ENCODE measurements at regions not wholly inside any gene's neighbourhood (a gene's known extent, or its start where the extent isn't known, plus 50 kb on each side); places are given as distances from the start of the nearest gene placed in this dataset.

DNA sequence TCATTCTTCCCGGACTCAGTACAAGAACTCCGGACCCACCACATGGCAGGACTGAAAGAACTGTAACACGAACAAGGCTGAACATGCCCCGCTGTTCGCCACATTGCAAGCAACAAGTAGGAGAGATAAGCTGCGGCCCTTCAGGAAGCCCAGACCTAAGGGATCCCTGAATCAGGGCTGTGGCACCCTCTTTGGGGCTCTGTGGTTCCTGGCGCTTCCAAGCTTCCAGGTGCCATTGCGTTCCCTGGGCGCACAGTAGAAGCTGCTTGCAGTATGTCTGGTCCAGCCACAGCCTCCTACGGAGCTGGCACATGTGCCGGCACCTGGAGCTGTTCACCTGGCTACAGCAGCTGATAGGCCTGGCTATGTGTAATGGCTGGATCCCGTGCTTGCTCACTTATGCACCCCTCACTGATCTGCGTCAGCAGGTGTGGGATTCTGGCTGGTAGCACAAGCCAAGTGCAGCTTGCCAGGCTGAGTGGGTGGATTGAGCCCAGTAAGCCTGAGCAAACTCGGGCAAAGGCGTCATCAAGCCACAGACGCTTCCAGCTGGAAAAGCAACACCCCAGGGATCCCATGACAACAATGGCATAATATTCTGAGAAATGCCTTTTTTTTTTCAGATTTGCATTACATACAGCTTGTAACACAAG is 748.6 kb upstream of the GBE1 start:
- H3K4me3 ChIP-seq (ENCODE audit: low read length in 2 of 2) = no peak overlapping the region
- H3K9me3 ChIP-seq (ENCODE audit: control insufficient read depth in 2 of 2, insufficient read depth in 1 of 2, low read length in 1 of 2) = peaks cover 0 to 28% of the 10 kb centered on the region in 2 donors
- H3K27me3 ChIP-seq (ENCODE audit: control insufficient read depth in 2 of 2, insufficient read depth in 1 of 2, low read length in 1 of 2) = no peaks in the 10 kb centered on the region
- no peaks in the 10 kb centered on the region for H3K36me3 ChIP-seq (ENCODE audit: control insufficient read depth in 2 of 2, insufficient read depth in 2 of 2, low read length in 1 of 2)
- DNase-seq (ENCODE audit: low read depth in 6 of 9, low spot score in 9 of 9) = no peak
- no peaks in the 10 kb centered on the region for H3K4me1 ChIP-seq (ENCODE audit: control insufficient read depth in 2 of 2, insufficient read depth in 2 of 2, low read length in 2 of 2)
- 95% methylated on average over 16 of the region's 16 CpGs for WGBS
- peak overlapping the region in 1 of 2 donors; percentile 69 for H3K27ac ChIP-seq (ENCODE audit: low read depth in 1 of 2, low read length in 1 of 2)

DNA sequence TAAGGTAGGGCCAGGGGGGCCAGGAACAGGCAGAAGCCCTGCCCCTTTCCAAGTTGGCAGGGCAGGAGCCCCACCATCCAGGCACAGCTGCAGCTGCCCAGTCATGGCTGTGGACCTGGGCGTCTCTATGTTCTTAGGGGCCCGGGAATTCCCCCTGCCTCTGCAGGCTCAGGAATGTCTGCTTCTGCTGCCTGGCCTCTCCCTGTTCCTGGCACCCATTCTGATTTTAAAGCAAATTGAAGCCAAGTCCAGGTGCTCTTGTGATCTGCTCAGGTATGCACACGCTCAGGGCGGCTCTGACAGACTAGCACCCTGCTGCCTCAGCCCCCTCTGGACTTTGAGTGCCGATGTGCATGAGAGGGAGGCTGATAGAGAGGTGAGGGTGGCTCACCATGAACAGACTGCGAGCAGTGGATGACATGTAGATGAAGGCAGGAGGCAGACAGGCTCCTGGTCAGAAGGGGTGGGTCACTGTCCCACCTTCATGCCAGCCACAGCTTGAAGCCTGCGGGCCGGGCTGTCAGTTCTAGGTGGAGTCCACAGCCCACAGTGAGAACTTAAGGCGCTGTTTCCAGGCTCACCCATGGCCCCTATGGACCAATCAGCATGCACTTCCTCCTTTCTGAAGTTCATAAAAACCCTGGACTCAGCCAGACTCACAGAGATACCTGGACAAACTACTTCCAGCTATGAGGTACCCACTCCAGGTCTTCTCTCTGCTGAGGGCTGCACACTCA is 747.8 kb upstream of the GBE1 start:
- Histone ChIP-seq H3K4me3 (ENCODE audit: low read length in 2 of 2) (no peak overlapping the region), H3K9me3 (ENCODE audit: control insufficient read depth in 2 of 2, insufficient read depth in 1 of 2, low read length in 1 of 2) (peaks cover 0 to 30% of the 10 kb centered on the region in 2 donors), H3K27me3 (ENCODE audit: control insufficient read depth in 2 of 2, insufficient read depth in 1 of 2, low read length in 1 of 2) (no peaks in the 10 kb centered on the region), H3K36me3 (ENCODE audit: control insufficient read depth in 2 of 2, insufficient read depth in 2 of 2, low read length in 1 of 2) (no peaks in the 10 kb centered on the region), H3K4me1 (ENCODE audit: control insufficient read depth in 2 of 2, insufficient read depth in 2 of 2, low read length in 2 of 2) (no peaks in the 10 kb centered on the region), H3K27ac (ENCODE audit: low read depth in 1 of 2, low read length in 1 of 2) (peak overlapping the region in 1 of 2 donors; percentile 69)
- WGBS = 92% methylated on average over 9 of the region's 9 CpGs
- DNase-seq (ENCODE audit: low read depth in 6 of 9, low spot score in 9 of 9) = no peak

GRCh38 chr3:82506204-82506603 is 744.8 kb upstream of the GBE1 start:
- no peak overlapping the region for H3K27ac ChIP-seq (ENCODE audit: low read depth in 1 of 2, low read length in 1 of 2)
- H3K4me1 ChIP-seq (ENCODE audit: control insufficient read depth in 2 of 2, insufficient read depth in 2 of 2, low read length in 2 of 2) = no peaks in the 10 kb centered on the region
- H3K36me3 ChIP-seq (ENCODE audit: control insufficient read depth in 2 of 2, insufficient read depth in 2 of 2, low read length in 1 of 2) = no peaks in the 10 kb centered on the region
- H3K9me3 ChIP-seq (ENCODE audit: control insufficient read depth in 2 of 2, insufficient read depth in 1 of 2, low read length in 1 of 2) = peaks cover 0 to 30% of the 10 kb centered on the region in 2 donors
- no peaks in the 10 kb centered on the region for H3K27me3 ChIP-seq (ENCODE audit: control insufficient read depth in 2 of 2, insufficient read depth in 1 of 2, low read length in 1 of 2)
- DNase-seq (ENCODE audit: low read depth in 6 of 9, low spot score in 9 of 9) = no peak
- H3K4me3 ChIP-seq (ENCODE audit: low read length in 2 of 2) = no peak overlapping the region
- 97% methylated on average over 6 of the region's 6 CpGs for WGBS

DNA sequence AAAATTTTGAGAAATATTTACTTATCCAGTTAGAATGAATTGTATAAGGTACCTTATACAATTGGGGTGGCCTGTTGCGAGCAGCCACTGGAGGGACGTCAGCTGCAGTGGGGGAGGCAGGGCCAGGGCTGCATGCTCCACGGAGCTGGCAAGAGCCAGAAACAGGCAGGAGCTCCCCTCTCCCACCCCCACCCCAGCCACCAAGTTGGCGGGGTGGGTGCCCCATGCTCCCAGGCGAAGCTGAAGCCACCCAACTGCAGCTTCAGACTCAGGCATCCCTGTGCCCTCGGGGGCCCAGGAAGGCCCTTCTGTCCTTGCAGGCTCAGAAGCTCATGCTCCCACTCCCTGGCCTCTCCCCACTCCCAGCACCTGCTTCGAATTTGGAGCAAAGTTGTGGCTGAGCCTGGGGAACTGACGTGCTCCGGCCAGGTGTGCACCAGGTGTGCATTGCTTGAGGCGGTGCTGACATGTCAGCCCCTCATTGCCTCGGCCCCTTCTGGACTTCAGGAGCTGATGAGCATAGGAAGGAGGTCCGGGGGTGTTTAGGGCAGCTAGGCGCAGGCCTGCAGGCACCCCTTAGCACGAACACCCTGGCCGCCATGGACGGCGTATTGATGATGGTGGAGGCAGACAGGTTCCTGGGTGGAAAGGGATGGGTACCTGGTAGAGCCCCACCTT is 743.8 kb upstream of the GBE1 start:
- H3K9me3 ChIP-seq (ENCODE audit: control insufficient read depth in 2 of 2, insufficient read depth in 1 of 2, low read length in 1 of 2) = peaks cover 0 to 28% of the 10 kb centered on the region in 2 donors
- H3K4me3 ChIP-seq (ENCODE audit: low read length in 2 of 2) = no peak overlapping the region
- no peaks in the 10 kb centered on the region for H3K27me3 ChIP-seq (ENCODE audit: control insufficient read depth in 2 of 2, insufficient read depth in 1 of 2, low read length in 1 of 2)
- 93% methylated on average over 17 of the region's 17 CpGs for WGBS
- DNase-seq (ENCODE audit: low read depth in 6 of 9, low spot score in 9 of 9) = no peak
- H3K36me3 ChIP-seq (ENCODE audit: control insufficient read depth in 2 of 2, insufficient read depth in 2 of 2, low read length in 1 of 2) = no peaks in the 10 kb centered on the region
- H3K4me1 ChIP-seq (ENCODE audit: control insufficient read depth in 2 of 2, insufficient read depth in 2 of 2, low read length in 2 of 2) = no peaks in the 10 kb centered on the region
- no peak overlapping the region for H3K27ac ChIP-seq (ENCODE audit: low read depth in 1 of 2, low read length in 1 of 2)

GRCh38 chr3:82498186-82498585 is 736.7 kb upstream of the GBE1 start:
- Histone ChIP-seq H3K4me1 (ENCODE audit: control insufficient read depth in 2 of 2, insufficient read depth in 2 of 2, low read length in 2 of 2) (no peaks in the 10 kb centered on the region), H3K27ac (ENCODE audit: low read depth in 1 of 2, low read length in 1 of 2) (no peak overlapping the region), H3K27me3 (ENCODE audit: control insufficient read depth in 2 of 2, insufficient read depth in 1 of 2, low read length in 1 of 2) (no peaks in the 10 kb centered on the region), H3K4me3 (ENCODE audit: low read length in 2 of 2) (no peak overlapping the region), H3K9me3 (ENCODE audit: control insufficient read depth in 2 of 2, insufficient read depth in 1 of 2, low read length in 1 of 2) (no peaks in the 10 kb centered on the region), H3K36me3 (ENCODE audit: control insufficient read depth in 2 of 2, insufficient read depth in 2 of 2, low read length in 1 of 2) (no peaks in the 10 kb centered on the region)
- no peak for DNase-seq (ENCODE audit: low read depth in 6 of 9, low spot score in 9 of 9)
- 90% methylated on average over 11 of the region's 11 CpGs for WGBS

DNA sequence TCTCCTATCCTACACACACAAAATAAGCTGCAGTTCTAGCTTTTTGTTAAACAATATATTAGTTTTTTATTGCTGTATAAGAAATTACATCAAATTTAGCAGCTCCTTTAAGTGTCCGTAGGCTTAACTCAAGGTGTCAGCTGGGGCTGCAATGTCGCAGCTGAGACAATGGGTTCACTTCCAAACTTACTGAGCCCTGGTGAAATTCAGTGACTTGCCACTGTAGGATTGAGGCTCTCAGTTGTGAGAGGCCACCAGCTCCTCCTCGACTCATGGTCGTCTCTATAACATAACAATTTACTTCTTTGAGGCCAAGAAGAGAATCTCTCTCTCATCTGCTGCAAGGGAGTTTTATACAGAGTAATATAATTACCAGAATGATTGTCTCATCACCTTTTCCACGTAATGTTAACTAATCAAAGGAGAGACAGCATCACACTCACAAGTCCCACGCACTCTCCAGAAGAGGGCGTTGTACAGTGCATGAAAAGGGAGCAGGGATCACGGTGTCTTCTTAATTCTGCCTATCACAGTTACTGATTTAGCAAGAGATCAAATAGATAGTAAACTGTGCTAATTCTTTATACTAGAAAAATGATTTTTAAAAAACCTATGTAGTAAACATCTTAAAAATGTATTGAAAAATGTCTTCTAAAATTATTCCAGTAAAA is 735.6 kb upstream of the GBE1 start:
- no peaks in the 10 kb centered on the region for H3K36me3 ChIP-seq (ENCODE audit: control insufficient read depth in 2 of 2, insufficient read depth in 2 of 2, low read length in 1 of 2)
- WGBS = 62% methylated on average over 8 of the region's 8 CpGs
- DNase-seq (ENCODE audit: low read depth in 6 of 9, low spot score in 9 of 9) = no peak
- H3K27ac ChIP-seq (ENCODE audit: low read depth in 1 of 2, low read length in 1 of 2) = no peak overlapping the region
- H3K4me1 ChIP-seq (ENCODE audit: control insufficient read depth in 2 of 2, insufficient read depth in 2 of 2, low read length in 2 of 2) = no peaks in the 10 kb centered on the region
- H3K9me3 ChIP-seq (ENCODE audit: control insufficient read depth in 2 of 2, insufficient read depth in 1 of 2, low read length in 1 of 2) = no peaks in the 10 kb centered on the region
- no peak overlapping the region for H3K4me3 ChIP-seq (ENCODE audit: low read length in 2 of 2)
- H3K27me3 ChIP-seq (ENCODE audit: control insufficient read depth in 2 of 2, insufficient read depth in 1 of 2, low read length in 1 of 2) = no peaks in the 10 kb centered on the region

- no peaks in the 10 kb centered on the region for H3K27me3 ChIP-seq (ENCODE audit: control insufficient read depth in 2 of 2, insufficient read depth in 1 of 2, low read length in 1 of 2)
- no peak for DNase-seq (ENCODE audit: low read depth in 6 of 9, low spot score in 9 of 9)
- 84% methylated on average over 2 of the region's 2 CpGs for WGBS
- no peak overlapping the region for H3K27ac ChIP-seq (ENCODE audit: low read depth in 1 of 2, low read length in 1 of 2)
- H3K4me3 ChIP-seq (ENCODE audit: low read length in 2 of 2) = no peak overlapping the region
- no peaks in the 10 kb centered on the region for H3K36me3 ChIP-seq (ENCODE audit: control insufficient read depth in 2 of 2, insufficient read depth in 2 of 2, low read length in 1 of 2)
- H3K9me3 ChIP-seq (ENCODE audit: control insufficient read depth in 2 of 2, insufficient read depth in 1 of 2, low read length in 1 of 2) = no peaks in the 10 kb centered on the region
- H3K4me1 ChIP-seq (ENCODE audit: control insufficient read depth in 2 of 2, insufficient read depth in 2 of 2, low read length in 2 of 2) = no peaks in the 10 kb centered on the region
Measured at GRCh38 chr3:82495655-82496054, 734.2 kb upstream of the GBE1 start.

DNA sequence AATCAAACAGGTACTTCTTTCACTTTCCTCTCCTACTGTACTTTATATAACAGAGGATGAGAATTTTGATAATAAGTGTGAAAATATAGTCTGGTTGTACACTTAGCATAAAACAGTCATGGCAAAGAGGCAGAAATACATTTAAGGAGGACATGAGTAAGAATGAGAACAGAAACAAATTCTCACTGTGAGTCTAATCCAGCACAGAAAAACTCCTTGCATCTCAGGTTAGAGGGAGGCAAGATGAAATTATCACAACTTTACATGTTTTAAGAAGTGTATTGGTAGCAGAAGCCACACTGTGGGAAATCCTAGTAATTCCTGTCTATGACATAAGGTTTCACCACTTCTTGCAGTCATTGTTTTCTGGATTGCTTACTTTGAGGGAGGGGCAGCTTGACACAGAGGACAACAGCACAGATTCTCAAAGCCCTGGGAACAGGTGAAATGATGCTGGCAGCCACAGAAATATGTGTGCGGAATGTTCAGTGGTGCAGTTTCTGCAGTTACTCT is 733.6 kb upstream of the GBE1 start:
- Histone ChIP-seq H3K9me3 (ENCODE audit: control insufficient read depth in 2 of 2, insufficient read depth in 1 of 2, low read length in 1 of 2) (no peaks in the 10 kb centered on the region), H3K36me3 (ENCODE audit: control insufficient read depth in 2 of 2, insufficient read depth in 2 of 2, low read length in 1 of 2) (no peaks in the 10 kb centered on the region), H3K27me3 (ENCODE audit: control insufficient read depth in 2 of 2, insufficient read depth in 1 of 2, low read length in 1 of 2) (no peaks in the 10 kb centered on the region), H3K27ac (ENCODE audit: low read depth in 1 of 2, low read length in 1 of 2) (no peak overlapping the region), H3K4me3 (ENCODE audit: low read length in 2 of 2) (no peak overlapping the region), H3K4me1 (ENCODE audit: control insufficient read depth in 2 of 2, insufficient read depth in 2 of 2, low read length in 2 of 2) (no peaks in the 10 kb centered on the region)
- 91% methylated on average over 1 of the region's 1 CpG for WGBS
- no peak for DNase-seq (ENCODE audit: low read depth in 6 of 9, low spot score in 9 of 9)

DNA sequence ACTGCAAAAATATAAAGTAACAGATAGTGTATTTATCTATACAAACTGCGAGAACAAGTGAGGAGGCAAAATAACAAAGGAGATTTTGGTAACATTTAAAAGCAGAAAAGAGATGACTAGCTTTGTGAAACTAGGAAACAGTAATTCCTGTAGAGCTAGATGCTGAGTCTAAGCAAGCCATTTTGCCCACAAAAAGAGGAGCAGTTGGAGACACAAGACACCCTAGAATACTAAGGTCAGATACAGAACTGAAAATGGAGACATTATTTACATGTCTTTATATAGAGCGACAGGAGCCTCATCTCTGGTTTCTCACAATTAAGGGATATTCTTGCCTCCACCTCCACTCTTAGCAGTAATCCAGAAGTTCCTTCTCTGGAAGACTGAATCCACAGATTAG is 732.4 kb upstream of the GBE1 start:
- Histone ChIP-seq H3K4me1 (ENCODE audit: control insufficient read depth in 2 of 2, insufficient read depth in 2 of 2, low read length in 2 of 2) (no peaks in the 10 kb centered on the region), H3K9me3 (ENCODE audit: control insufficient read depth in 2 of 2, insufficient read depth in 1 of 2, low read length in 1 of 2) (no peaks in the 10 kb centered on the region), H3K36me3 (ENCODE audit: control insufficient read depth in 2 of 2, insufficient read depth in 2 of 2, low read length in 1 of 2) (no peaks in the 10 kb centered on the region), H3K27me3 (ENCODE audit: control insufficient read depth in 2 of 2, insufficient read depth in 1 of 2, low read length in 1 of 2) (no peaks in the 10 kb centered on the region), H3K27ac (ENCODE audit: low read depth in 1 of 2, low read length in 1 of 2) (no peak overlapping the region), H3K4me3 (ENCODE audit: low read length in 2 of 2) (no peak overlapping the region)
- DNase-seq (ENCODE audit: low read depth in 6 of 9, low spot score in 9 of 9) = no peak
- 97% methylated on average over 2 of the region's 2 CpGs for WGBS

All from thymus (tissue), 11 donors.